Effector memory CD4-positive, alpha-beta T cell (primary cell): ENCODE measurements at regions not wholly inside any gene's neighbourhood (a gene's known extent, or its start where the extent isn't known, plus 50 kb on each side); places are given as distances from the start of the nearest gene placed in this dataset.

Source experiments
- DNase-seq, 3 donors: peaks; one replicate each; pipeline ENCODE4 v3.0.0-alpha.2; 2020
- H3K27ac ChIP-seq: 2 replicates; pipeline ENCODE4 v1.7.0; 2013; ENCODE audit warnings: mild to moderate bottlenecking, low read length, moderate library complexity; ENCODE audit not compliant: insufficient read depth, poor library complexity, severe bottlenecking
- H3K27me3 ChIP-seq: replicated peaks from 2 replicates; pipeline ENCODE4 v1.7.0; 2013; ENCODE audit warnings: mild to moderate bottlenecking, low read length; ENCODE audit not compliant: insufficient read depth, control insufficient read depth, poor library complexity, severe bottlenecking
- H3K36me3 ChIP-seq: 2 replicates; pipeline ENCODE4 v1.7.0; 2013; ENCODE audit warnings: mild to moderate bottlenecking, low read length, moderate library complexity; ENCODE audit not compliant: control insufficient read depth, insufficient read depth
- H3K4me1 ChIP-seq: 2 replicates; pipeline ENCODE4 v1.7.0; 2013; ENCODE audit warnings: low read length, mild to moderate bottlenecking; ENCODE audit not compliant: control insufficient read depth, insufficient read depth, poor library complexity, severe bottlenecking
- H3K4me3 ChIP-seq: 2 replicates; pipeline ENCODE4 v1.7.0; 2013; ENCODE audit warnings: low read length, low read depth, mild to moderate bottlenecking; ENCODE audit not compliant: insufficient read depth, poor library complexity, severe bottlenecking
- H3K9me3 ChIP-seq: 2 replicates; pipeline ENCODE4 v1.7.0; 2013; ENCODE audit warnings: mild to moderate bottlenecking, low read length, moderate library complexity; ENCODE audit not compliant: control insufficient read depth

- Histone ChIP-seq H3K4me1 (peaks cover 34% of the 10 kb centered on the region), H3K27ac (no peak overlapping the region), H3K4me3 (peak overlapping the region; percentile 37), H3K27me3 (peaks cover 30% of the 10 kb centered on the region), H3K9me3 (no peaks in the 10 kb centered on the region), H3K36me3 (no peaks in the 10 kb centered on the region)
- no peak for DNase-seq
Observed at GRCh38 chr1:147080671-147081394, 91.4 kb downstream of the PRKAB2 start.

DNA sequence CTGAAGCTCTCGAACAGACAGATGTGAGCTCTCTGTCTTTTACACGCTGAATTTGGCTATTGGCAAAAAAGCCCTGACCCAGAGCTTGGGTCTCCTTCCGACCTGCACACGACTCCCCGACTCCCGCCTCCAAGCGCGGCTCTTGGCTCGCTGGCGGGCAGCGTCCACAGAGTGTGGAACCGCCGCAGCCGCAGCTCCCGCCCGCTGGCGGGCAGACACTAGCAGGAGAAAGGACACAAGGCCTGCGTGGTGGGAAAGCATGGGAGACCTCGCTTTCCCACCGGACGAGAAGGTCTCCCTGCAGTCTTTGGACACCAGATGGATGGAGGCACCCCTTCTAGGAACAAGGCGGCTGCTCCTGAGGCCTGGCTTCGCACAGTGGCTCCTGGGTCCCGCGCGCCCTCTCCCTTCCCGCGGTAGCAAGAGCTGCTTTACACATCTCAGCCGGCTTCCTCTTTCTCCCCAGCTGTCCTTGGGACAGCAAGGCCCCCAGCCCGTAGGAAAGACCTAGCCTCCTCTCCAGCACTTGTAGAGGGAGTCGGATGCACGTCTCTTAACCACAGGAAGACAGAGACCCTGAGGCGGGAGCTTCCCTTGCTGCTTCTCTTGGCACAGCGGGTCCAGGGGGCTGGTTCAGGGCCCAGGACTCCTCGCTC, 92.1 kb downstream of the PRKAB2 start:
- H3K27ac ChIP-seq = no peak overlapping the region
- H3K4me3 ChIP-seq = peak overlapping the region; percentile 37
- H3K9me3 ChIP-seq = no peaks in the 10 kb centered on the region
- peaks cover 31% of the 10 kb centered on the region for H3K4me1 ChIP-seq
- DNase-seq = no peak
- peaks cover 30% of the 10 kb centered on the region for H3K27me3 ChIP-seq
- no peaks in the 10 kb centered on the region for H3K36me3 ChIP-seq

- Histone ChIP-seq H3K27me3 (peaks cover 34% of the 10 kb centered on the region), H3K4me3 (peak overlapping the region; percentile 37), H3K36me3 (no peaks in the 10 kb centered on the region), H3K27ac (no peak overlapping the region), H3K9me3 (no peaks in the 10 kb centered on the region), H3K4me1 (peaks cover 29% of the 10 kb centered on the region)
- no peak for DNase-seq
Observed at GRCh38 chr1:147079400-147080005, 92.8 kb downstream of the PRKAB2 start.

GRCh38 chr1:147078606-147079399, 93.5 kb downstream of the PRKAB2 start:
- Histone ChIP-seq H3K4me1 (peaks cover 24% of the 10 kb centered on the region), H3K27me3 (peaks cover 32% of the 10 kb centered on the region), H3K36me3 (no peaks in the 10 kb centered on the region), H3K4me3 (no peak overlapping the region), H3K27ac (no peak overlapping the region), H3K9me3 (no peaks in the 10 kb centered on the region)
- DNase-seq = no peak

- Histone ChIP-seq H3K36me3 (no peaks in the 10 kb centered on the region), H3K27me3 (peaks cover 30% of the 10 kb centered on the region), H3K4me3 (no peak overlapping the region), H3K9me3 (no peaks in the 10 kb centered on the region), H3K4me1 (peaks cover 23% of the 10 kb centered on the region), H3K27ac (no peak overlapping the region)
- DNase-seq = no peak
Observed at GRCh38 chr1:147077936-147078605, 94.2 kb downstream of the PRKAB2 start.

DNA sequence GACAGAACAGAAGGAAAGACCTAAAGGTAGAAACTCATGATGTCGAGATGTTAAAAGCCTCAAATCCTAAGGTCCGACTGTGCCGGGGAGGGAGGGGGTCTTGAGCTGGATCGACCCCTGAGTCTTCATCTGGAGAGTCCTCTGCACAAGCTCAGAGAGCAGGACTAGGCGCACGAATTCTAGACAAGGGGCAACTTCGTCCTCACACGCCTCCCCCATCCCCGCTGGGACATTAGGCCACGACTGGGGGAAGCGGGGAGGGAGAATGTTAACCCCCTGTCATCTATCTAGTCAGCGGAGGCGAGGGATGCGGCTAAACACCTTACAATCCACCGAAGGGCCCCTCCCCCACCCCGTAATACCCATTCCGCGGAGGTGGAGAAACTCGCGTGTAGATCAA, 94.7 kb downstream of the PRKAB2 start:
- no peak overlapping the region for H3K4me3 ChIP-seq
- H3K9me3 ChIP-seq = no peaks in the 10 kb centered on the region
- H3K27ac ChIP-seq = no peak overlapping the region
- no peak for DNase-seq
- H3K27me3 ChIP-seq = peaks cover 30% of the 10 kb centered on the region
- peaks cover 23% of the 10 kb centered on the region for H3K4me1 ChIP-seq
- no peaks in the 10 kb centered on the region for H3K36me3 ChIP-seq

- no peak overlapping the region for H3K4me3 ChIP-seq
- H3K36me3 ChIP-seq = no peaks in the 10 kb centered on the region
- H3K4me1 ChIP-seq = peaks cover 23% of the 10 kb centered on the region
- H3K27ac ChIP-seq = no peak overlapping the region
- no peaks in the 10 kb centered on the region for H3K9me3 ChIP-seq
- peaks cover 30% of the 10 kb centered on the region for H3K27me3 ChIP-seq
- no peak for DNase-seq
Observed at GRCh38 chr1:147077081-147077480, 95.2 kb downstream of the PRKAB2 start.

- Histone ChIP-seq H3K9me3 (no peaks in the 10 kb centered on the region), H3K4me1 (peaks cover 23% of the 10 kb centered on the region), H3K27me3 (peaks cover 30% of the 10 kb centered on the region), H3K27ac (no peak overlapping the region), H3K36me3 (no peaks in the 10 kb centered on the region), H3K4me3 (no peak overlapping the region)
- DNase-seq = no peak
Observed at GRCh38 chr1:147076442-147076841, 95.8 kb downstream of the PRKAB2 start.

DNA sequence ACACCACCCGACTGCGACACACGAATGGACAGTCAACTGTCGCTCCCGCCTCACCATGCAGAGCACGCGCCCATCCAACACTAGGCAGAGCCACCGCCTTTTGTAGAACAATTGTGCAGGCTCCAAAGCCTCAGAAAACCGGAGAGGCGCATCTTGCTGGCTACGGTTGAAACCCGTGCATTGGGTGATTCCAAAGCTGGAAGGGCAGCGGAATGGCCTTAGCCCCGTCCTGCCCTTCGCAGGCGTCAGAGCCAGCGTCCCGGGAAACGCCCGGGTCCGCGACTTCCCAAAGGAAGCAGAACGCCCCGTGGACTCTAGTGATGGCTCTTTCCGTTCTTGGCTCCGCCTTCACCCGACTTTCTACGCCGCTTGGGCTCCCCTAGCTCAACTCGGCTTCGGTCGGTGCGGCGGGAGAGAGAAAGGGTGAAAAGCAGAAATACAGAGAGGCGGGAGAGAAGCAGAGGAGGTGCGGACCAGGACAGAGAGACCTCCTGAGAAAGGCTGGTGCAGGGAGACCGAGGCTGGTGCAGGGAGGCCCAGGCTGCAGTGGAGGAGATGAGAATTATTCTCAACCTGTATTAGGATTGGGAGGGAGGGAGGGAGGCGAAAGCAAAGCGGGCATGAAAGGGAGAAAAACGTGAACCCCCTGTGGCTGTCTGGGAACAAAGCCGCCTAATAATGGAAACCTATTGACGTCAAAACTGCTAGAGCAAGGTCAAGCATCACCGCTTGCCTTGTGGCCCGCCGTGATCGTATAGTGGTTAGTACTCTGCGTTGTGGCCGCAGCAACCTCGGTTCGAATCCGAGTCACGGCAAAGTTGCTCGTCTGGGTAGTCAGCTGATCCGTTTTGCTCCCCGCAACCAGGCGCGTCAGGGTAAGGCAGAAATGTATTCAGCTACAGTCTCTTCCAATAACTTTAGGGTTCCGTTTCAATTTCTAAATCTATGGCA, 99.5 kb downstream of the PRKAB2 start:
- no peaks in the 10 kb centered on the region for H3K36me3 ChIP-seq
- H3K4me1 ChIP-seq = no peaks in the 10 kb centered on the region
- H3K27ac ChIP-seq = no peak overlapping the region
- peak overlapping the region; percentile 39 for H3K4me3 ChIP-seq
- H3K27me3 ChIP-seq = peaks cover 6% of the 10 kb centered on the region
- DNase-seq = no peak
- H3K9me3 ChIP-seq = no peaks in the 10 kb centered on the region
